Mononuclear cell (primary cell): ENCODE measurements at regions not wholly inside any gene's neighbourhood (a gene's known extent, or its start where the extent isn't known, plus 50 kb on each side); places are given as distances from the start of the nearest gene placed in this dataset.

Source experiments
- H3K27me3 ChIP-seq: 2 replicates; pipeline ENCODE4 v1.6.0; 2011; ENCODE audit warnings: low read length, control low read depth; ENCODE audit not compliant: insufficient read depth
- H3K4me1 ChIP-seq: 2 replicates; pipeline ENCODE4 v1.5.1; 2011; ENCODE audit warnings: mild to moderate bottlenecking, low read length, control low read depth; ENCODE audit not compliant: insufficient read depth
- H3K4me3 ChIP-seq: 2 replicates; pipeline ENCODE4 v1.5.1; 2011; ENCODE audit warnings: mild to moderate bottlenecking, low read length, moderate library complexity
- H3K9me3 ChIP-seq: 2 replicates; pipeline ENCODE4 v1.5.1; 2011; ENCODE audit warnings: low read depth, mild to moderate bottlenecking, control low read depth, low read length

GRCh38 chr10:78639629-78640028 lies 429.1 kb upstream of the ZMIZ1 start:
- no peaks in the 10 kb centered on the region for H3K9me3 ChIP-seq
- no peaks in the 10 kb centered on the region for H3K27me3 ChIP-seq
- no peak overlapping the region for H3K4me3 ChIP-seq
- H3K4me1 ChIP-seq, result peaks cover 11% of the 10 kb centered on the region

DNA sequence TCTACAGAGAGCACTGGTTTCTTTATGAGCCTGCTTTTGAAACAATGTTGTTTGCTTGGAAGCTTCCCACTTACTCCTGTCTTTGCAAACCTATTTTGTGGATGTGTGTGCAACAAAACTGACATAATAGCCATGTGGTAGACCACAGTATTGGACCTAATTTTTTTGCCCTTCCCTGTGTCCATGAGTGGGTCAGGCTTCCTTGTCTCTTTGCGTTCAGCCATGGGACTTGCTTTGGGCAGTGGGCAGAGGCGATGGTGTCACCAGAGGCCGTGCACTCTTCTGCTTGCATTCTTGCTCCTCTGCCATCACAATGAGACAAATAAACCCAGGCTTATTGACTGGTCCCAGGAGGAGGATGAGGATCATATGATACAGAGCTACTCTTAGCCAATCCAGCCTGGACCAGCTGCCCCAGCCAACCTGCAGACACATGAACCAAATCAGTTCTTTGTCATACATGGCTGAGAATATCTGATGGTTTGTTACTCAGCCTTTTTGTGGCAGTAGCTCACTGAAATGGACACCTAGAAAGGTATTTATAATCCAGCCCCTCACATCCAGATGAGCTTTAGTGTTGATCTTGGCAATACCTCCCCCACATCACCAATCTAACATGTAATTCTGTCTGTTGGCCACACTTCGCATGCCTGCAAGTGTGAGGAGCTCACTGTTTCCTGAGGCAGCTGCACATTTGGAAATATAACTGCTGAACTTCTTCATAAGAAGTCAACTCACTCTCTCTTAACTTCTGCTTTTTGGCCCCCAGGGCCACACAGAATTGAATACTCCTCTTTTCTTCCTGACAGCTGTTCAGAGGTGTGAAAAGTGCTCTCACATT lies 427.8 kb upstream of the ZMIZ1 start:
- Histone ChIP-seq H3K27me3 (no peaks in the 10 kb centered on the region), H3K4me3 (no peak overlapping the region), H3K4me1 (peaks cover 11% of the 10 kb centered on the region), H3K9me3 (no peaks in the 10 kb centered on the region)

GRCh38 chr10:78641693-78642092 lies 427.1 kb upstream of the ZMIZ1 start:
- H3K27me3 ChIP-seq, result no peaks in the 10 kb centered on the region
- H3K4me3 ChIP-seq, result no peak overlapping the region
- no peaks in the 10 kb centered on the region for H3K9me3 ChIP-seq
- H3K4me1 ChIP-seq, result peaks cover 11% of the 10 kb centered on the region

GRCh38 chr10:78642269-78642816 lies 426.4 kb upstream of the ZMIZ1 start:
- Histone ChIP-seq H3K27me3 (no peaks in the 10 kb centered on the region), H3K9me3 (no peaks in the 10 kb centered on the region), H3K4me3 (no peak overlapping the region), H3K4me1 (peaks cover 11% of the 10 kb centered on the region)

GRCh38 chr10:78643513-78643912 lies 425.3 kb upstream of the ZMIZ1 start:
- Histone ChIP-seq H3K9me3 (no peaks in the 10 kb centered on the region), H3K4me3 (no peak overlapping the region), H3K4me1 (peaks cover 11% of the 10 kb centered on the region), H3K27me3 (no peaks in the 10 kb centered on the region)

DNA sequence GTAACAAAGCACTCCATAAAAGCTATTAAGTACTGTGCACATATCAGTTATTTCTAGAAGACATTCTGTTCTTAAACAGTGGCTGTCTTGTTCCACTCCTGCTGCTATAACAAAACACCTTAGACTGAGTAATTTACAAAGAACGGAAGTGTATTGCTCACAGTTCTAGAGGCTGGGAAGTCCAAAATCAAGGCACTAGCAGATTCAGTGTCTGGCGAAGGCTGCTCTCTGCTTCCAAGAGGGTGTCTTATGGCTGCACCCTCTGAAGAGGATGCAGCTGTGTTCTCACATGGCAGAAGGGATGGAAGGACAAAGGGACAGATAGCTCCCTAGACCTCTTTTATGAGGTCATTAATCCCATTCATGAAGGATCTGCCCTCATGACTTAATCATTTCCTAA lies 424.2 kb upstream of the ZMIZ1 start:
- no peaks in the 10 kb centered on the region for H3K9me3 ChIP-seq
- H3K4me3 ChIP-seq, result no peak overlapping the region
- no peaks in the 10 kb centered on the region for H3K27me3 ChIP-seq
- peaks cover 11% of the 10 kb centered on the region for H3K4me1 ChIP-seq

DNA sequence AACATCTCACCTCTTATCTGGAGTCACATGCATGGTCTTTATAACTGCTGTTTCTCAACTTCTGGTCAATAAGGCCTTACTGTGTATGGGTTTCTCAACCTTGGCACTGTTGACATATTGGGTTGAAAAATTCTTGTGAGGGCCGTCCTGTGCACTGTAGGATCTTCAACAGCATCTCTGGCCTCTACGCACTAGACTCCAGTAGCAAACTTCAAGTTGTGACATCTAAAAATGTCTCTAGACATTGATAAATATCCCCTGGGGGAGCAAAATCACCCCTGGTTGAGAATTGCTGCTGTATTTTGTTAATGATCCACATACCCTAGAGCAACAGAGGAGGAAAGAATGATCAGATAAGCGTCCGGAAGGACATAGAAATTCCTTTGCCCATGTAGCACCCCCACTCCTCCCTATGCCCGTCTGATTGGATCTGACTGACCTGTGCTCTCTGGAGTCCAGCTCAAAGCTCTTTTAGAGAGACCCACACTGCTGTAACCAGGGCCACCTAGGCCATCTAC lies 423.5 kb upstream of the ZMIZ1 start:
- Histone ChIP-seq H3K9me3 (no peaks in the 10 kb centered on the region), H3K27me3 (no peaks in the 10 kb centered on the region), H3K4me3 (no peak overlapping the region), H3K4me1 (peaks cover 11% of the 10 kb centered on the region)

GRCh38 chr10:78645975-78646374 lies 422.8 kb upstream of the ZMIZ1 start:
- H3K9me3 ChIP-seq, result no peaks in the 10 kb centered on the region
- H3K4me1 ChIP-seq, result peaks cover 8% of the 10 kb centered on the region
- H3K4me3 ChIP-seq, result no peak overlapping the region
- no peaks in the 10 kb centered on the region for H3K27me3 ChIP-seq

GRCh38 chr10:78648256-78648860 lies 420.4 kb upstream of the ZMIZ1 start:
- Histone ChIP-seq H3K4me3 (no peak overlapping the region), H3K4me1 (no peaks in the 10 kb centered on the region), H3K27me3 (no peaks in the 10 kb centered on the region), H3K9me3 (no peaks in the 10 kb centered on the region)

DNA sequence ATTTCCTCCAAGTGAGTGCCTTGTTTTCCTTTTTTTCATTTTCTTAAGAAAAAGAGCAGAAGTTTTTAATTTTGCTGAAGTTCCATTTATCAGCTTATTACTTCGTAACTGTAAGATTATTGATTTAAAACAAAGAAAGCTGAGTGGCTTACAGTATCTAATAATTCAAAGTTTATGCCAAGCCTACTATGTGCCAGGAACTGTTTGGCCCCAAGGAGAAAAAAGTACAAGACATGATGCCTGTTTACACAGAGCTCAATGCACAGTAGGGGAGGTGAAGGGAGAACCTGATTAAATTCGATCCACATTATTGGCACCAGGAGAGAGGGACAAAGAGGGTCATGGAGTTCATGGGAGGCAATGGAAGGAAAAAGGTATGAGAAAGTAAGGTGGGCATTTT lies 419.3 kb upstream of the ZMIZ1 start:
- Histone ChIP-seq H3K4me3 (no peak overlapping the region), H3K27me3 (peaks cover 2% of the 10 kb centered on the region), H3K9me3 (no peaks in the 10 kb centered on the region), H3K4me1 (no peaks in the 10 kb centered on the region)

- no peaks in the 10 kb centered on the region for H3K4me1 ChIP-seq
- no peak overlapping the region for H3K4me3 ChIP-seq
- peaks cover 2% of the 10 kb centered on the region for H3K27me3 ChIP-seq
- no peaks in the 10 kb centered on the region for H3K9me3 ChIP-seq
Measured at GRCh38 chr10:78650122-78650521, 418.6 kb upstream of the ZMIZ1 start.

- no peaks in the 10 kb centered on the region for H3K4me1 ChIP-seq
- no peak overlapping the region for H3K4me3 ChIP-seq
- H3K9me3 ChIP-seq, result no peaks in the 10 kb centered on the region
- H3K27me3 ChIP-seq, result peaks cover 2% of the 10 kb centered on the region
Measured at GRCh38 chr10:78651287-78651686, 417.5 kb upstream of the ZMIZ1 start.

DNA sequence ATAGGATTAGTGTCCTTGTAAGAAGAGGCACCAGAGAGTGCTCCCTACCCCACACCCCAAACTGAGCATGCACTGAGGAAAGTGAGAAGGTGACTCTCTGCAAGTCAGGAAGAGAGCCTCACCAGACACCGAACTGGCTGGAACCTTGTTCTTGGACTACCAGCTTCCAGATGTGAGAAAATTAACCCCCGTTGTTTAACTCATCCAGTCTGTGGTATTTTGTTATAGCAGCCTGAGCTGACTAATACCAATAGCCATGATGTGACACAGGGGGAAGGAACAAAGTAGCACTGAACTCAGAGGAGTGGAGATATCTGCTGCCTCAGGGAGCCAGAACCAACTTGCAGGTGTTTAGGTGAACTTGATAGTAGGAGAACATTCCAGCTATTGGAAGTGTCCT lies 415.2 kb upstream of the ZMIZ1 start:
- Histone ChIP-seq H3K4me1 (peaks cover 7% of the 10 kb centered on the region), H3K4me3 (no peak overlapping the region), H3K27me3 (peaks cover 2% of the 10 kb centered on the region), H3K9me3 (no peaks in the 10 kb centered on the region)

- peaks cover 9% of the 10 kb centered on the region for H3K4me1 ChIP-seq
- no peak overlapping the region for H3K4me3 ChIP-seq
- peaks cover 2% of the 10 kb centered on the region for H3K27me3 ChIP-seq
- H3K9me3 ChIP-seq, result no peaks in the 10 kb centered on the region
Measured at GRCh38 chr10:78654047-78654590, 414.6 kb upstream of the ZMIZ1 start.

- H3K4me1 ChIP-seq, result peaks cover 9% of the 10 kb centered on the region
- H3K4me3 ChIP-seq, result no peak overlapping the region
- H3K9me3 ChIP-seq, result no peaks in the 10 kb centered on the region
- H3K27me3 ChIP-seq, result peaks cover 2% of the 10 kb centered on the region
Measured at GRCh38 chr10:78655979-78656378, 412.8 kb upstream of the ZMIZ1 start.
